HG03442 (cell line): ENCODE measurements at regions not wholly inside any gene's neighbourhood (a gene's known extent, or its start where the extent isn't known, plus 50 kb on each side); places are given as distances from the start of the nearest gene placed in this dataset.
"Not testable (repeated sequence)": the region's sequence is repeated elsewhere in the genome, so short reads cannot be mapped to it uniquely, and the experiment has no call there.

ENCODE experiments used
- ATAC-seq: cut with Tn5 transposase; IDR thresholded peaks from one replicate; pipeline ENCODE4 v1.9.1; 2021; ENCODE audit warnings: mild to moderate bottlenecking, moderate library complexity; ENCODE audit not compliant: unreplicated experiment

DNA sequence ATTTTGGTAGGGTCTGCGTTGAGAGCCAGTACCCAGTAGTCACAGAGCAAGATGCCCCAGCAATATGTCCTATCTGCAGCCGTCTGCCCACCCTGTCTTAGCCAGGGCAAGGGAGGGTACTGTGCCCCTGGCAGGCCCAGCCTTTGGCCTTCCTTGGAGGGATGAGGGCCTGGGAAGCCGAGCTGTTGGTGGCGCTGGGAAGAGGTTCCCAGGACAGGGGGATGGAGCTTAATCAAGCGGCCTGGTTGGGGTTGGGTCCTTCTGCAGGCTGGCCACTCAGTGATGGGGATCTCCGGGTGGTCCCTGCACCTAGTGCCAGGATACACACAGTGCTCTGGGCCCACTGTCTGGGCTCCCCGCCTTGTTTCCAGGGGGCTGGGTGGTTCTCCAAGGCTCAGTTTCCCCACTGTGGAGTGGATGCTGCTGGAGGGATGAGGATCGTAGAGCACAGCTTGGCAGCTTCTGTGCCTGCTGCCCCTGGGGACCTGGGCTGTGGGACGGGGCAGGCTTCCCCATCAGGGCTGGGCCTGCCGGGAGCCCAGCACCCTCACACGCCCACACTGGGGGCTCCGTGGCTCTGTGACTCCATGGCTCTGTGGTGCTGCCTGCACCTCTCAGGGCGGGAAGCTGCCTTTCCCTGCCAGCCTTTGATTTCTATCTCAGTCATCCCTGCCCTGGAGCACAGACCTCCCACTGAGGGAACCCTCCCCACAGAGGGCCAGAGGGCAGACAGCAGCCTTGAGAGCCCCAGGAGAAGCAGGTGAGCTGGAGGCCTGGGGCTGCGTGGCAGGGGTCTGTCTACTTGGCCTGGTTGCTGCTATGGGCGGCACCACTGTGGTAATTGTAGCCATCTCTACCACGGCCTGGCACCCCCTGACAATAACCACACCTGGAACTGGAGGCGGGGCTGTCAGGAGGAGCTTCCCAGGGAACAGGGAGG is 357.0 kb downstream of the TMEM121 start:
- ATAC-seq = no peak

- not testable (repeated sequence) for ATAC-seq
Observed at GRCh38 chr14:105884192-105884807, 357.9 kb downstream of the TMEM121 start.

DNA sequence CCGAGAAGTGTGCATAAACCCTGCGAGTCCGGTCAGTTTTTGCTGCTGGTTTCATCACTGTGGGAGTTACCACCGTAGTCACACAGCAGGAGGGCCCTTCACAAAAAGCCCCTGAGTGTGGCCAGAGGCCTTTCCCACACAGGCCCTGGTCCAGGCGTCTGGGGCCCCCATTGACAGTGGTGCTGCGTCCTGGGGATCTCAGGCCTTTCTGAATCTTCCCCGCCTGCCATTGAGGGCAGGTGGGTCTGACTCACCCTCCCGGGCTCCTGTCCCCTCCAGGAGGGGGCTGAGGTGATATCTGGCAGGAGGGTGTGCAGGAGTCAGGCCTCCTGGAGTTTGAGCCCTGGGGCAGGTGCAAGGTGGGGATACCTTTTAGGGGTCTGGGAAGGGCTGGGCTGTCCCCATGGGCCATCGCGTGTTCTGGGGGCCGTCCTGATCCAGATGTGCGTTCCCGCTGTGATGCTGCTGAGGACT is 358.5 kb downstream of the TMEM121 start:
- no peak for ATAC-seq

DNA sequence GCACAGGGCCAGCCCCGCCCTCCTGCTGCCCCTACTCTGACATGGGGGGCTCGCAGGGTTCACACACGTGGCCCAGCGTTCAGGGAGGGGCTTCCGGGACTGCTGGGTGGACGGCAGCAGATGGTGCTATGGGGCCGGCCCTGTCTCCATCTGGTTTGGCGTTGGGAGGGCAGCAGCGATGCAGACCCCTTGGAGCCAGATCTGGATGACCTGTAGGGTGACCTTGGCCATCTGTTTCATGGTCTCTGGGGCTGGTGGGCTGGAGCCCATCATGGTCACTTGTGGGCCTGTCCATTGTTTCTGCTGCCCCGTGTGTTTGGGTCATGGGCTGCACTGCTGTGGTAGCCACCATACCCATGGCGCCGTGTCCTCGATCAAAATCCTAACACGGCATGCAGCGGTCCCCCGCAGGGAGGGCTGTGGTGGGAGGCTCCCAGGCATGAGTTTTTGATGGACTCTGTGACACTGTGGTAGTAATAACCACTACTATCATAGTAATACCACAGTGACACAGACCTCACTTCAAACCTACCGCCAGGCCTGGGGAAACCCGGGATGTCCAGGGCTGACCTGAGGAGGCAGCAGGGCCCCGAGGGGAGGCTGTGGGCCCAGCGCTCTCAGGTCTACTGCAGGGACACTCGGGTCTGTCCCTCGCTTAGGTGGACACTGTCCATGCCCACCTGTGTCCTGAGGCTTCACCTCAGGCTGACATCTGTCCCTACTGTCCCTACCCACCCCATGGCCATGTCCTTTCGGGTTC is 359.4 kb downstream of the TMEM121 start:
- no peak for ATAC-seq

DNA sequence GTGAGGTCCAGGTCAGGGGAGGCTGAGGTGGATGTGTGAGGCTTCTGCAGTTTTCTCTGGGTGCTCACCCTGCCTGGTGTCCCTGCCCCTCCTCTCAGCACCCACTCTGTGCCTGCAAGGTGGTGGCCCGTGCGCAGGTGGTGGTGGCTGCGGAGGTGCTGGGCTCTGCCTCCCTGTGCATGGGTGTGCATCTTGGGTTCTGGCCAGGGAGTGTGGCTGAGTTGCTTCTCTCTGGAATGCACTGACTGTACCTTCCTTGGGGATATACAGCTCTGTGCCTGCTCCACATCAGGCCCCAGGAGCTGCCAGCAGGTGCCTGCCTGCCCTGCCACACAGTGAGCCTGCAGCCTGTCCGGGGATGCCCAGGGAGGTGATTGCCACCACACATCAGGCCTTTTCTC is 360.4 kb downstream of the TMEM121 start:
- not testable (repeated sequence) for ATAC-seq

DNA sequence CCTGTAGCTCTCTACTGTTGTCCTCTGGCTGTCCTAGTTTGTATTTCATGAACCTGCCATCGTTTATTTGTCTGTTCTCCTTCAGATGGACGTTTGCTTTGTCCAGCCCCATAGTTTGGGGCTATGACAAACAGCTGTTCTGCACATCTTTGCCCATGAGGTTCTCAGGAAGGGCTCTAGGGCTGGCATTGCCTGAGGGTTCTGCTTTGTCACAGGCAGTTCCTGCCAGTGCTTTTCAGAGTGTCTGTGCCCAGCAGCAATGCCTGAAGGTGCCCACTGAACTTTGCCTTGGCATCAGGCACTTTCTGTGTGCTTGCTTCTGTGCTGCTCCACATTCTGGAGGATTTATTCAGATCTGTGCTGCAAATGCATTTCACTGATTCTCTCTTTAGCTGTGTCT is 361.3 kb downstream of the TMEM121 start:
- ATAC-seq = no peak

- no peak for ATAC-seq
Observed at GRCh38 chr14:105888151-105888550, 361.8 kb downstream of the TMEM121 start.

- ATAC-seq = no peak
Observed at GRCh38 chr14:105888784-105889665, 362.6 kb downstream of the TMEM121 start.

DNA sequence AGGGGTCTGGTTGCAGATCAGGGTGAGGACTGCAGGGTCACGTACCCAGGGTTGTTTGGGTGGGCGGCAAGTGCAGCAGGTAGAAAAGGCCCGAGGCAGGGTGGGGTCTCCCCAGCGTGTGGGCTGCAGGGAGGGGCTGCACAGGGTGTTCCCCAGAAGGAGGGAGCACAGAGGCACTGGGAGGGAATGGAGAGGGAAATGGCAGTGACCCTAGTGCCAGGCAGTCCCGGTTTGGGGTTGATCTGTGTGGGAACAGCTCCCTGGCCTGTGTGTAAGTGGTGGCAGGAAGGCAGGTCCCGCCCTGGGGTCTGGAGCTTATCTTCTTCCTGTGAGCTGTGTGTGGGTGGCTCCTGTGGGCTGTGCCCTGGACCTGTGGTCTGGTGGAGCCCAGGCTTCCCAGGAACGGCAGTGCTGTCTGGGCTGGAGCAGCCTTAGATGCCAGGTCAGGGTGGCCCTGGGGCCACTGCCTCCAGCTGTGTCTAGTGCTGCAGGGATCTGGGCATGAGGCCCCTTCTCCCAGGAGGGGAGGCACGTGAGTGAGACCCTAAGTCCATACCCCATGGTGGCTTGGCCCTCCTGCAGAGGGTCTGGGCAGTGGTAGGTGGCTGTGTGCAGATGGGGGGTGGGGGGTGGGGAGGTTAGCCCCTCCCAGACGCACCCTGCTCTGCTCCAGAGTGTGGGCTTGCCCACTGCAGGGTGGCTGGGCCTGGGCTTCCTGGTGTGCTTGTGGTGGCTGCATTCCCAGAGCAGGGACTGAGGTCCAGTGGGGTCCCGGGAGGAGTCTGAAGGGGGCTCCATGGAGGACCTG is 363.5 kb downstream of the TMEM121 start:
- no peak for ATAC-seq

DNA sequence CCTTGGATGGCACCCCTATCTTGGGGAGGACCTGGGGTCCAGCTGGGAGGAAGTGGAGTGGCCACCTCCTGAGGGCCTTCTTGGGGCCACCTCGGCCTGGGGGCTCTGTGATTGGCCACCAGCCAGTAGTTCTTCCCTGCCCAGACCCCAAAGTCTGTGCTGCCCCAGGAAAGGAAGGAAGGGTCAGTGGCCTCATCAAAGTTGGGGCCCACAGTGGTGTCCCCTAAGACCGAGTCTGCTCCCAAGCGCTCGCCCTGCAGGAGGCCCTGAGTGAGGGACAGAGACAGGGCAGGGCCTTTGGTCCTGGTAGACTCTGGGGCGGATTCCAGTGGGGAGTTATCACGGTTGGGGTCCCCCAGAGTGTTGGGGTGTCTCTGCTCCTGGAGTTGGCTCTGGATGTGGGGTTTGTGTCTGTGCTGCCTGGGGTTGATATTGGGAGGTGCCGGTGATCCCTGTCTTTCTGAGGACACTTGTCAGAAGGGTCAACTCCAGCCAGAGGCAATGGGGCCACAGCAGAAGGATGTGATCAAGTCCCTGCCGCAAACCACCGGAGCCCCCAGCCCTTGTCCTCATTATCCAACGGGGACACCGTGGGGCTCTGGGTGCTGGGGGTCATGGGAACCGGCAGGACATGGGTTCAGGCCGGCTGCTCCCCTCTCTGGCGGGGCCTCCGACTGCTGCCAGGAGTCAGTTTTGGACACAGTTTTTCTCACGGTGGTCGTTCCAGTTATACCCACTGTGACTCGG is 364.3 kb downstream of the TMEM121 start:
- no peak for ATAC-seq

DNA sequence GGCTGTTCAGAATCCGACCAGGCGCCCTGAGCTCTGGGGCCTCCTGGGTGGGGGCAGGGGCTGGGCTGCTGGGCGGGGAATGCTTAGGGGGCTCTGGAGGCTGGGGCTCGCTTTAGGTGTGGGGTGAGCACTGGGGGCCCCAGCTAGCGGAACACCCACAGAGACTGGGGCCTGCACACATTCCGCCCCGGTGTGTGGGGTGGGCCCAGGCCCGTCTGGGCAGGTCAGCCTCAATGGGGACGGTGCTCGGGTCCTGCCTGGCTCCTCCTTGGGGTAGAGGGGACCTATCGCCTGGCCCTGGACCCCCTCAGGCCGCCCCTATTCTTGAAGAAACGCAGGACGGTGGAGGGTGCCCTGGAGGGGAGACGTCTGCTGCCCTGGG is 364.8 kb downstream of the TMEM121 start:
- no peak for ATAC-seq

GRCh38 chr14:105891631-105892452 is 365.5 kb downstream of the TMEM121 start:
- no peak for ATAC-seq

- not testable (repeated sequence) for ATAC-seq
Observed at GRCh38 chr14:105892453-105893441, 366.4 kb downstream of the TMEM121 start.

DNA sequence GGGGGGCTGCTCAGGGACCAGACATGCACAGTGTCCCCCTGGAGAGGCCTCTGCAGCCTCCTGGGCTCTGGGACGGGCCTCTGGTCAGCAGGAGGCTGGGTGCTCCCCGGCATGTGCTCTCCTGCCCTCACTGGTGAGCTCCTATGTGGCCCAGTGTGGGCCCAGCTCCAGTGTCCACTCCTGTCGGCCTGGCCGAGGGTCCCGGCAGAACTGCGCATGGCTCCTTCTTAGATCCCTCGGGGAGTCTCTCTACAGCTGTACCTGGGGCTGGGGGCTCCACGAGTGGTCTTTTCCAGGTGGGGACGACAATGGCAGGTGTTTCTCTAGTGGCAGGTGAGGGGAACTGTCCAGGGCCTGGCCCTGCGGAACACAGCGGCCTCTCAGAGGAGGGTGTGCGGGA is 367.3 kb downstream of the TMEM121 start:
- not testable (repeated sequence) for ATAC-seq

- no peak for ATAC-seq
Observed at GRCh38 chr14:105894125-105894977, 368.0 kb downstream of the TMEM121 start.
